Vagina (tissue), 2 donors: ENCODE measurements at regions not wholly inside any gene's neighbourhood (a gene's known extent, or its start where the extent isn't known, plus 50 kb on each side); places are given as distances from the start of the nearest gene placed in this dataset.

Experiments
- CTCF ChIP-seq, 3 experiments: fragments of 450-650 bp in 2 of 3; fragments of 200-600 bp in 1 of 3; sonication (generic) in 1 of 3; IDR thresholded peaks; one replicate each; pipeline ENCODE4 v1.5.1; 2017 to 2019; ENCODE audit warnings: antibody characterized with exemption in 3 of 3, mild to moderate bottlenecking in 2 of 3, moderate library complexity in 2 of 3
- POLR2A ChIP-seq, 2 donors: fragments of 450-650 bp; IDR thresholded peaks; one replicate each; pipeline ENCODE4 v1.6.1; 2017; ENCODE audit warnings: antibody characterized with exemption in 2 of 2, mild to moderate bottlenecking in 2 of 2, moderate library complexity in 2 of 2
- POLR2AphosphoS5 ChIP-seq, 2 donors: sonication (generic); formaldehyde crosslinking; IDR thresholded peaks; one replicate each; pipeline ENCODE4 v1.9.0; 2017; ENCODE audit warnings: antibody characterized with exemption in 2 of 2, mild to moderate bottlenecking in 2 of 2, low read depth in 1 of 2; ENCODE audit not compliant: insufficient read depth in 1 of 2

GRCh38 chr4:33025236-33025635, 2305.1 kb downstream of the PCDH7 start:
- TF ChIP-seq POLR2A (IDR thresholded peaks at IDR 0.05) (no peak), CTCF (IDR thresholded peaks at IDR 0.05) (no peak), POLR2AphosphoS5 (IDR thresholded peaks at IDR 0.05; ENCODE audit: insufficient read depth in 1 of 2, low read depth in 1 of 2) (no peak)
